RWPE1 (cell line): ENCODE measurements at regions not wholly inside any gene's neighbourhood (a gene's known extent, or its start where the extent isn't known, plus 50 kb on each side); places are given as distances from the start of the nearest gene placed in this dataset.

Experiments
- CTCF ChIA-PET: fragments of 350-600 bp; sonication (Branson Sonifier 250); formaldehyde crosslinking; extraction: SDS; loops from one replicate; lab custom pipeline; 2021; lab: Yijun Ruan, JAX
- POLR2A ChIA-PET: fragments of 400-600 bp; formaldehyde crosslinking; extraction: SDS; loops from one replicate; lab custom pipeline; 2020; ENCODE audit warnings: antibody characterized with exemption; ENCODE audit not compliant: low non-redundant PET; lab: Yijun Ruan, JAX
- DNase-seq: peaks from one replicate; pipeline ENCODE4 v3.0.0; 2012; ENCODE audit warnings: low spot score
- H3K27ac ChIP-seq: fragments of 450-650 bp; 2 replicates; pipeline ENCODE4 v1.5.1; 2017
- TF ChIP-seq, protein P1 (sequence below): fragments of 450-650 bp; conservative IDR thresholded peaks from 2 replicates; pipeline ENCODE4 v1.5.1; 2017; ENCODE audit warnings: low read depth, mild to moderate bottlenecking

DNA sequence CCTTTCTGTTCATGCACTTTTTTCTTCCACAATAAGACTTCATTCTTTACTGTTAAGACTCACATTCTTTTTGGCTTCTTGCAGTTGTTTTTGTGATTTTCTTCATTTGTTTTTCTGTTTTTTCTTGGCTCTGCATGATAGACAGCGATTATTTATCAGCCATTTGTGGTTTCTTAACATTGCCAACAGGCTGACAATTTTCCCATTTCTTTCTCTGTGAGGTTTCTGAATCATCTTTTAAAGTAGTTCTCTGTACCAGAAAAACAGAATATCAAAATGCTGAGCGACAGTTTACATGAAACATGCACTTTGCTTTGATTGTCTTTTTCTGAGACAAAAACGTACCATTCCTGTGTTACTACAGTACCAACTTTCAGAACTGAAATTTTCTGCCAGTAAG lies 334.2 kb upstream of the MAGI2 start:
- TF ChIP-seq, protein P1, sequence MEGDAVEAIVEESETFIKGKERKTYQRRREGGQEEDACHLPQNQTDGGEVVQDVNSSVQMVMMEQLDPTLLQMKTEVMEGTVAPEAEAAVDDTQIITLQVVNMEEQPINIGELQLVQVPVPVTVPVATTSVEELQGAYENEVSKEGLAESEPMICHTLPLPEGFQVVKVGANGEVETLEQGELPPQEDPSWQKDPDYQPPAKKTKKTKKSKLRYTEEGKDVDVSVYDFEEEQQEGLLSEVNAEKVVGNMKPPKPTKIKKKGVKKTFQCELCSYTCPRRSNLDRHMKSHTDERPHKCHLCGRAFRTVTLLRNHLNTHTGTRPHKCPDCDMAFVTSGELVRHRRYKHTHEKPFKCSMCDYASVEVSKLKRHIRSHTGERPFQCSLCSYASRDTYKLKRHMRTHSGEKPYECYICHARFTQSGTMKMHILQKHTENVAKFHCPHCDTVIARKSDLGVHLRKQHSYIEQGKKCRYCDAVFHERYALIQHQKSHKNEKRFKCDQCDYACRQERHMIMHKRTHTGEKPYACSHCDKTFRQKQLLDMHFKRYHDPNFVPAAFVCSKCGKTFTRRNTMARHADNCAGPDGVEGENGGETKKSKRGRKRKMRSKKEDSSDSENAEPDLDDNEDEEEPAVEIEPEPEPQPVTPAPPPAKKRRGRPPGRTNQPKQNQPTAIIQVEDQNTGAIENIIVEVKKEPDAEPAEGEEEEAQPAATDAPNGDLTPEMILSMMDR: no peak
- no peak for DNase-seq
- no peak overlapping the region for H3K27ac ChIP-seq
- ChIA-PET CTCF (no interaction called here), POLR2A (no interaction called here)

DNA sequence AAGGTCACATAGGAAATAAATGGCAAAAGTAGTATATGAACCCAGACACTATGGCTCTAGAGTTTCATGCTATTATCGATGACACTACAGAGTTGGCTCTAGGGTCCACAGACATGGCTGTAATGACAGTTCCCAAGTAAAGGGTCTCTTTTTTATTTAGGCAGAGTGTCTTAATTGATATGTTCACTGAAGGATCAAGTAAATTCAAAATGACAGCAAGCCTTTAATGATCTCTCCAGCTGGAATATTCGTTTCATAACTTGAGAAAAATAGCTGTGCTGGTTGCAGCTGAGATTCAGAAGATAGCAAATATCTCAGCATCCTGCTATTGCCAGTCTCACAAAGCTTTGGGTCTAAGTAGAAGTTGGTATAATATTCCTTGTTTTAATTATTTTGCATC lies 333.6 kb upstream of the MAGI2 start:
- no peak overlapping the region for H3K27ac ChIP-seq
- POLR2A ChIA-PET: no interaction called here
- DNase-seq: no peak
- CTCF ChIA-PET: no interaction called here
- TF ChIP-seq, protein P1: no peak

DNA sequence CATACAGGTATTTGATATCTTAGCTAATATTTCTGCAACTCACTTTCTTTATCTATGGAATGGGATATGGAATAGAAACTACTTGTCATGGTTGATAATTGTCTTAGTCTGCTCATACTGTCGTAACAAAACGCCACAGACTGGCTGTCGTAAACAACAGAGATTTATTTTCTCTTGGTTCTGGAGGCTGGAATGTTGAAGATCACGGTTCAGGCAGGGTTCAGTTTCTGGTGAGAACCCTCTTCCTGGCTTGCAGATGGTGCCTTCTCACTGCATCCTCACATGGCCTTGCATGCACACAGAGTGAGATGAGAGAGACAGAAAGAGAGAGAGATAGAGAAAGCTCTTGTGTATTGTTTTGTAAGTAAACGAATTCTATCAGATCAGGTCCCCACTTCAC lies 332.7 kb upstream of the MAGI2 start:
- no peak for DNase-seq
- ChIA-PET POLR2A (no interaction called here), CTCF (no interaction called here)
- no peak overlapping the region for H3K27ac ChIP-seq
- TF ChIP-seq, protein P1: no peak

DNA sequence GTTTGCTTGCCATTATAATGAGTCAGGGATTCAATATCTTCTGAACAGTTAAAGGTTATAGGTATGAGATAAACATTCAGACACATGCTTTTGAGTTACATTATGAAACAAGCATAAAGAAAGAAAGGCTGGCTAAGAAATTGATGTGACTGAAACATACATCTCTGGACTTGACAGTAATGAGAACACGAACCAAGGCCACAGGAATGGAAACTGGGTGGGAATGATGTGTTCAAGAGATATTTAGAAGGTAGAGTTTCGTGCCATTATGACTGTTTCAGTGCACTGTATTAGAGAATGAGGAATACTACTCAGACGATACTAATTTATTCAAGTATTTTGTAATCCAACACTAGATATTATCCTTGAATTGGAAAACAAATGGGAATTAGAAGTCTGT lies 332.1 kb upstream of the MAGI2 start:
- POLR2A ChIA-PET: no interaction called here
- no peak for DNase-seq
- no peak overlapping the region for H3K27ac ChIP-seq
- TF ChIP-seq, protein P1: no peak
- CTCF ChIA-PET: no interaction called here

DNA sequence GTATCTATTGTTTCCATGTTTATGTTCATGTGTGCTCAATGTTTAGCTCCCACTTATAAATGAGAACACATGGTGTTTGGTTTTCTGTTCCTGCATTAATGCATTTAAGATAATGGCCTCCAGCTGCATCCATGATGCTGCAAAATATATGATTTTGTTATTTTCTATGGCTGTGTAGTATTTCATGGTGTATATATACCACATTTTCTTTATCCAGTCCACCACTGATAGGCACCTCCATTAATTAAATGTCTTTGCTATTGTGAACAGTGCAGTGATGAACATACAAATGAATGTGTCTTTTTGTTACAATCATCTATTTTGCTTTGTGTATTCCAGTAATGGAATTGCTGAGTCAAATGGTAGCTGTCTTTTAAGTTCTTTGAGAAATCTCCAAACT lies 329.4 kb upstream of the MAGI2 start:
- ChIA-PET POLR2A (no interaction called here), CTCF (no interaction called here)
- H3K27ac ChIP-seq: no peak overlapping the region
- TF ChIP-seq, protein P1: no peak
- no peak for DNase-seq

DNA sequence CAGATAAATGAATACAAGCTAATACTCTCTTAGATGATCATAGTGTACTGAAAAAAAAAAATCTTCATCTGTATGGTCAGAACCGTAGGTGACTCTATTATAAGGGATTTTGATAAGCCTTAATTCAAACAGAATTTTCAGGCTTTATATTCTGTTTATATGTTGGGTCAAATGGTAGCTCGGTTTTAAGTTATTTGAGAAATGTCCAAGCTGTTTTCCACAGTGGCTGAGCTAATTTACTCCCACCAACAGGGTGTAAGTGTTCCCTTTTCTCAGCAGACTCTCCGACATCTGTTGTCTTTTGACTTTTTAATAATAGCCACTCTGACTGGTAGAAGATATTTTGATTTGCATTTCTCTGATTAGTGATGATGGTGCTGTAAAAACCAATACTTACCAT lies 328.8 kb upstream of the MAGI2 start:
- CTCF ChIA-PET: no interaction called here

More for the DNA sequence above, 328.8 kb upstream of the MAGI2 start:
- no peak for DNase-seq
- TF ChIP-seq, protein P1: no peak
- H3K27ac ChIP-seq: no peak overlapping the region
- POLR2A ChIA-PET: no interaction called here
